ENCODE measurements at regions not wholly inside any gene's neighbourhood (a gene's known extent, or its start where the extent isn't known, plus 50 kb on each side); places are given as distances from the start of the nearest gene placed in this dataset.

GRCh38 chr5:63495225-63495624 lies 467.0 kb downstream of the HTR1A start (continued):
- no peak for TF ChIP-seq E2F4 (IDR thresholded peaks at IDR 0.05; ENCODE audit: low read depth, low read length)

GRCh38 chr5:63483338-63483737 lies 478.9 kb downstream of the HTR1A start:
- H3K9ac ChIP-seq (ENCODE audit: control insufficient read depth, insufficient read depth, low read length) = no peak overlapping the region
- H3K79me2 ChIP-seq (ENCODE audit: control insufficient read depth, insufficient read depth, low read length) = no peaks in the 10 kb centered on the region
- no TSS peak for BruUV-seq (replicated peaks)
- intact Hi-C loops (cut with micrococcal nuclease; ENCODE audit: unreplicated experiment) (no loop called here), in situ Hi-C loops (cut with MboI) (no loop called here)
- POLR2A ChIA-PET = no interaction called here
- SMC1A ChIA-PET (ENCODE audit: uncharacterized antibody, unreplicated experiment) = no interaction called here
- H3K9me3 ChIP-seq (replicated peaks; ENCODE audit: control insufficient read depth, insufficient read depth, low read length) = no peaks in the 10 kb centered on the region
- FAIRE-seq = no peak
- H2AFZ ChIP-seq (ENCODE audit: control insufficient read depth, low read depth, low read length) = no peak overlapping the region
- H3K4me3 ChIP-seq = no peak overlapping the region
- H3K27me3 ChIP-seq (replicated peaks in 1 of 2; ENCODE audit: control insufficient read depth in 2 of 2, insufficient read depth in 2 of 2, low read length in 1 of 2) = no peaks in the 10 kb centered on the region
- H3K36me3 ChIP-seq (ENCODE audit: control insufficient read depth in 2 of 2, insufficient read depth in 2 of 2, low read length in 1 of 2) = no peaks in the 10 kb centered on the region
- TF ChIP-seq SPI1 (IDR thresholded peaks at IDR 0.05; ENCODE audit: borderline replicate concordance, insufficient read depth, low read depth, low read length) (peak; percentile 37; the same call in 1 of the 2 replicates), USF1 (IDR thresholded peaks at IDR 0.05; ENCODE audit: borderline replicate concordance, extremely low read length, insufficient read depth, low read depth, low read length) (no peak)
- H3K27ac ChIP-seq (ENCODE audit: control insufficient read depth, insufficient read depth) = no peak overlapping the region
- RAD21 ChIA-PET (ENCODE audit: unreplicated experiment) = no interaction called here
- ATAC-seq = no peak
- H4K20me1 ChIP-seq (ENCODE audit: control insufficient read depth, insufficient read depth) = no peaks in the 10 kb centered on the region
- no peaks in the 10 kb centered on the region for H3K4me1 ChIP-seq (ENCODE audit: control insufficient read depth, insufficient read depth, low read length)
- CTCF ChIA-PET = no interaction called here
- WGBS (ENCODE audit: insufficient coverage, insufficient replicate concordance, low lambda C conversion rate, missing lambda C conversion rate) = 0% methylated on average over 1 of the region's 1 CpG
- H3K4me2 ChIP-seq (ENCODE audit: control insufficient read depth, insufficient read depth) = no peak overlapping the region
- no peak for DNase-seq (ENCODE audit: low read depth, low spot score)

Data from GM12878 (cell line).